ENCODE measurements at regions not wholly inside any gene's neighbourhood (a gene's known extent, or its start where the extent isn't known, plus 50 kb on each side); places are given as distances from the start of the nearest gene placed in this dataset.
"Not testable (repeated sequence)": the region's sequence is repeated elsewhere in the genome, so short reads cannot be mapped to it uniquely, and the experiment has no call there.

DNA sequence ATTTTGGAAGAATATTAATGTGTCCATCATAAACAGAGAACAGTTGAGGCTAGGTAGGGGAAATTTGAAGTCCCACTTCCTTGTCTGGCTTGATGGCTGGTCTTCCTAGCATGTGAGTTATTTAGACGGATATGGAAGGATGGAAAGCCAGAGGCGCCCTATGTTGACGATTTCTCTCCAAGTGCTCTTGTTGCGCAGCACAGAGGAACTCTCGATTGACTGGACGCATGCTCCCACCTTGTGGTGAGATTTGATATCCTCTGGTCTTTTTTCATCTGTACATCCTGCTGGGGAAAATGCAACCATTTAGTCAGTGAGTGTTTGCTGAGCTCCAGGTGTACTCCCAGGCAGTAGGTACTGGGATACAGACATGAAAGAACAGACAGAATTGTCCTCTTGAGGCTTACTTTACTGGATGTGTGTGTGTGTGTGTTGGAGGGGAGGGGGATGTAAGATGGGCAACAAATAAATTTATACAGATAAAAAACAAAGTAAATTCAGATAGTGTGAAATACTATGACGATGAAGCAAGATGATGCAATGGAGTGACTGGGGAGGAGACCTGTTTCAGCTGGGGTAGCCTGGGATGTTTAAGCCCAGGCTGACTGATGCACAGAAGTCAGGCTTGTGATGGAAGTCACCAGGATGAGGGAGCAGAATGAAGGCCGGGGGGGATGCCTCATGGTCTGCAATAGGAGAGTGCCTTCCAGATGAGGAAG lies 137.2 kb downstream of the TRIM43 start:
- peak in 1 of 2 donors; percentile 36 for DNase-seq

DNA sequence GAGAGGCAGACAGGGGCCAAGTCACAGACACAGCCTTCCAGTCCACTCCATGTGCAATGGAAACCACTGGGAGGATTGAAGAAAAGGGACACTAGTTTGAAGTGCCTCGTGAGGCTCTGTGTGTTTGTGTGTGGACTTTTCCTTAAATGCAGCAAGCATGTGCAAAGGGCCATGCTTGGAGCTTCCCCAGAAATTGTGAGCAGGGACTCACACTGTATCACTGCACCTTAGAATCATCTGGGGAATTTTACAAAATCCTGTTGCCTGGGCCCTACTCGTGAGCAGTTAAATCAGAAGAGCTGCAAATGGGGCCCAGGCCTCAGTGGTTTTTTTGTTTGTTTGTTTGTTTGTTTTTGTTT lies 137.8 kb downstream of the TRIM43 start:
- no peak for DNase-seq

DNA sequence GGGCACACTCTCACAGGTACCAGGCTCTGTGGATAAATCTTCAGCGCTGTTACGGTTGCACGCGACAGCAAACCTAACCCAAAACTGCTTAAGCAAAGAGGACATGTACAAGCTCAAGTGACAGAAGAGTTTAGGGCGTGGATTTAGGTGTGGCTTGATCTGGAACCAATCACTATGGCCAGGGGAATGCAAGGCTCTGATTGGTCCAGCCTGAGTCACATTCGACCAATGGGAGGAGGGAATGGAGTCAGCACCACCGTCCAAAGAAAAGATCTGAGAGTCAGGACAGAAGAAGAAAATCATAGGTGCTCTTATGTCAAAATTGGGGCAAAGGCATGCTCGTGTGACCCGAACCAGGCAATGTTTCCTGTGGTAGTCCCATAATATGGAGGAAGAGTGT lies 139.0 kb downstream of the TRIM43 start:
- DNase-seq, result no peak

DNA sequence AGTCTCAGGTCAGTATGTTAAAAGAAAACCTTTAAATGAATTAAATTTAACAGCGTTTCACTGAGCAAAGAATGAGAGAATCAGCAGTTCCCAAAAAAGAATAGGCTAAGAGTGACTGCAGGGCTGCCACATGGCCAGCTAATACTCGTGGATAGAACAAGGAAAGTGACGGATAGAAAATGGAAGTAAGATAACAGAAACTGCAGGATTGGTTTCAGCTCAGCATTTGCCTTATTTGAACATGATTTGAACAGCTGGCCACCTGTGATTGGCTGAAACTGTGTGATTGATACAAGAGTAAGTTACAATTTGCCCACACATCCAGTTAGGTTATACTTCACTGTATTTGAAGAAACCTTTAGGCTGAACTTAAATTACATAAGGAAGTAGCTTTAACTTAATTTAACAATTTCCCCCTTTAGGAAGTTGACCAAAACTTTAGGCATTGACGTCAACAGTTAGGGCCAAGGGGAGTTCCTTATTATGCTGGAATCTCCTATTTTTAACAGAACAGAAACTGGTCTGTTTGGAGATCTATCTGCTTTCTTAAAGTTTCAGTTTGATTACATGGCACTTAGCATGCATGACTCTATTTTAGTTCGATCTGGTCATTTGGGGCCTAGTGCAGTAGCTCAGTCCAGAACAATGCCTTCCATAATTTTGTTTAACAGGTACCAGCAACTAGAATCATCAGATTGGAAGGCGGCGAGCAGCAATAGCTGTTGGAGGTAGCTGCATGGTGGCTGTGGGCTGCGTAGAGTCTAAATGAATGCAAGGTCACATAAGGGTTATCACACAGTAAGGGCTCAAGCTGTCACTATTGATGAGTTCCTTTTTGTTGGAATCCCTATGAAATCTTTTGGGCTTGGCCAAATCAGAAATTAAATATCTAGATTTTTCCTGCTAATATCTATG lies 143.4 kb downstream of the TRIM43 start:
- DNase-seq, result no peak

DNA sequence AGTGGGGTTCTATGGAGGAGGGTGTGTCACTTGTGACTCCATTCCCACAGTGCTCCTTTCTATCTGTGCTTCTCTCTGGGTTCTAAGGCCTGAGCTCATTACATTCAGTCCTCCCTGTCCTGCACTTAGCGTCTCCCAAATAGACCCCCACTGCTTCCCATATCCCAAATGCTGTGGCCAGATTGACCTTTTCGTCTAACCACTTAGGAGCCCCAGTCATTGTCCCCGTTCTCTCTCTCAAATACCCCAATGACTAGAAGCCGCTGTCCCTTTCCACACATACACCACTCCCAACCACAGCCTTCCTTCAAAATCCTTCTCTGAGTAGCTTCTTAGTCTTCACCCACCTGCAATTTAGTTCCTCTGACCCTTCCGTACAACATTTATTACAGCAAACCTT lies 146.5 kb downstream of the TRIM43 start:
- no peak for DNase-seq

DNA sequence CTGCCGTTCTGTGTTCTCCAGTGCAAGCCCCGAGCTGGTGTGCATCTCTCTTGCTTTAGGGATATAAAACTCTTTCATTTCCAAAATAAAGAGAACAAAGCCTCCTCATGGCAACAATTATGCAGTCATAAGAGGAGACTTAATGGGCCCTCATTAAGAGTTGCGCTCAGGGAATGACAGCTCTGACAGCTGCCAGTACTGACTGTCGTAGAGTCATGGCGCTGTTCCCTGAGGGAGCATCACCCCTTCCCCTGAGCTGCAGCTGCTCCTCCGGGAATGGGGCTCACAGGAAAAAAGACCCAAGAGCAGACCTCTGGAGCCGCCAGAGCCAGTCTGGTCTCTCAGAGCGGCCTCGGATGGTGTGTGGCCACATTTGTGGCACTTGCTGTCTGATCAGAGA lies 160.3 kb downstream of the TRIM43 start:
- not testable (repeated sequence) for DNase-seq

DNA sequence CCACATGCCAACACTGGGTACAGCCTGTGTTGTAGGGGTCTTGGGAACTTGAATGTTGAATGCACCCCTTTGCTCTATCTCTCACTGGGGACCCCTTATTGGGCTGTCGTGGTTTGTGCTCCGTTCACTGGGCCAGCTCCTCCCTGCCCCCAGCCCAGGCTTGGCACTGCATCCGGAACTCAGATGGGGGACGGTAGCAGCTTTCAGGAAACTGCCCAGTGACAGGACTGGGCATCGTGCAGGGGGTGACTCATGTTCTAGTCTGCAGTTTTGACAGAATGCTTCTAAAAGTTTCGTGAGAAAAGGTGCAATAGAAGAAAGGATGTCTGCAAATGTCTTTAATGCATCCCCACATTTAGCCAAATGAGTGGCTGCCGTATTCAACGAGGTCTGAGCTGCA lies 162.0 kb downstream of the TRIM43 start:
- DNase-seq, result not testable (repeated sequence)

DNA sequence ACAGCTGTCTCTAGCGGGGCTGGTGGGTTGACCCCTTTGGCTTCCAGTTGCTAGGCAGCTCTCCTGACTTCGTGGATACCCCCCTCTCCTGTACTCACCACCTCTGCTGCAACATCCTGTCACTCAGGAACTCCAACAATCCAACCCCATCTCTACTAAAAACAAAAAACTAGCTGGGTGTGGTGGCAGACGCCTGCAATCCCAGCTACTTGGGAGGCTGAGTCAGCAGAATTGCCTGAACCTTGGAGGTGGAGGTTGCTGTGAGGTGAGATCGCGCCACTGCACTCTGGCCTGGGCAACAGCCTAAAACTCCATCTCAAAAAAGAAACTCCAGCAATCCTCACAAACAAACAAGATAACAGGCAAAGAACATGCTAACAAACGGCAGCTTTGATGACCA lies 162.4 kb downstream of the TRIM43 start:
- not testable (repeated sequence) for DNase-seq

DNA sequence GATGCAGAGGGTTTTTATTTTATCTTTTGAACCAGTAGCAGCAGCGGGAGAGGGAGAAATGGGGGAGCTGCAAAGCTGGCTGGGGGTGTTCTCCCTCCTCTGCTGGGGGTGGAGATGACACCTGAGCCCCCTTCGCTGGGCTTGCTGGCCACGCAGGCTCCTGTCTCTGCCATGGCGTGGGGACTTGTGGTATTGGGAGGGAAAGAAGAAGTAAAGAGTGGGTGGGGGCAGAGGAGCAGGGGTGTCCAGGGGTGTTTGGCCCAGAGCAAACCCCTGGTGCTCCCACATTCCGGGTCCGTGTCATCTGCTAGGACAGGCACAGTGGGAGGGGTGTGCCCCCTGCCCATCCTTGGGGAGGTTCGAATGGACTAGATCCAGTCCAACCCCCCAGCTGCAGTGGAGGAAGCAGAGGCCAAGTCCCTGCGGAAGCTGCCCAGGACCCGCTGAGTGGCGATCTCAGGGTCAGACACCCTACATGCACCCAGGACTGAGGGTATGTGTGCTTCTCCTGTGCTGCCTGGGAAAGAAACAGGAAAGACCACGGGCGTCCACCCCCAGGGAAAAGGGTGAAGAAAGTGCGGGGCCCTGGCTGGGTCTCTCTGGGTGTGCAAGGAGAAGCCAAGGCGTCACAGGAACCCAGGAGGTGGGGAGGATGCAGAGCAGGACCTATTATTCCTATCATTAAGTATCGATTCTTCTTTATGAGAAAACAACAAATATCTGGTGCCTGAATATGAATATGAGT lies 163.2 kb downstream of the TRIM43 start:
- DNase-seq, result not testable (repeated sequence)

DNA sequence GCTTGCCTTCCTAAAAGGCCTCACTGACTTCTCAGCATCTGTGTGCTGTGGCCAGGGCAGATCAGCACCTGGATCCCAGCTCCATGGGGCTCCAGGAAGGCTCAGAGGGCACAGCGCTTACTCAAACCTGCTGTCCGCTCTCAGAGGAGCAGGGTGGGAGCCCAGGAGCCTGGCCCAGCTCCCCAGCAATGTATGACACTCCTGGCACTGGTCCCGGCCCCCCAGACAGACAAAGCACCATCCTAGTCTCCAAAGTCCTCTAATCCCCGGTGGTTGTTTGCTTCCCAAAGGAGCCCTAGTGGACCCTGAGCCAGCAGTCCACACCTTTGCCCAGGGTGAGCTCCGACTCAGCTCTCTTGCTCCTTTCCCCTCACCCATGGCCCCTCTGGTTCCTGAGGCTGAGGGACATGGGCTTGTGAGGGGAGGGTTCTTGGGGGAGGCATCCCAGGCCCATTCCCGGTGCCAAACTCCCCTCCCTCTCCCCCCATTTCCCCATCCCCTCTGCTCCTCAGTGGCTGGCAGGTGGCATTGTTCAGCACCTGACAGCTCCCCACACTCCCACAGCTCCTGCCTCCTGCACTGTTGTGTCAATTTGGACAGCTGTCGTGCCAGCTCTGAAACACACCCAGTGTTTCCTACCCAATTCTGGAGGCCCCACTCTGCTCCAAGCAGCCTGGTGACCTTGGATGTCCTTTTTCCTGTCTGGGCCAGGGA lies 164.3 kb downstream of the TRIM43 start:
- not testable (repeated sequence) for DNase-seq

DNA sequence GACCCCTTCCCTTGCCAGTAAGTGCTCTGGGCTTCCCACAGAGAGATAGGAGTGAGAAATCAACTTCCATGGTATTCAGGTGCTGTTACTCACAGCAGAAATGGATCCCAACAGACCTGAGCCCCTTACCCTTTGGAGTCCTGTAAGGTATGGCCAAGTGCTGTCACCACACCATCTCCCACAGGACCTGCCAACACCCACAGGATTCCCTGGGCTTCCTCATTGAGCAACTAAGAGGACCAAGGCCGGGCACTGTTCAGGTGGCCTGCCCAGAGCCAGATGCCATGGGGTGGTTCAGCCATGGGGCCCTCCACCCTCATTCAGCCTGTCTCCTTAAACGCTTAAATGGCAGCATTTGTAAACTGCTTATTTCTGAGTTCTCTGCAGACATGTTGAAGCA lies 166.2 kb downstream of the TRIM43 start:
- DNase-seq, result no peak

DNA sequence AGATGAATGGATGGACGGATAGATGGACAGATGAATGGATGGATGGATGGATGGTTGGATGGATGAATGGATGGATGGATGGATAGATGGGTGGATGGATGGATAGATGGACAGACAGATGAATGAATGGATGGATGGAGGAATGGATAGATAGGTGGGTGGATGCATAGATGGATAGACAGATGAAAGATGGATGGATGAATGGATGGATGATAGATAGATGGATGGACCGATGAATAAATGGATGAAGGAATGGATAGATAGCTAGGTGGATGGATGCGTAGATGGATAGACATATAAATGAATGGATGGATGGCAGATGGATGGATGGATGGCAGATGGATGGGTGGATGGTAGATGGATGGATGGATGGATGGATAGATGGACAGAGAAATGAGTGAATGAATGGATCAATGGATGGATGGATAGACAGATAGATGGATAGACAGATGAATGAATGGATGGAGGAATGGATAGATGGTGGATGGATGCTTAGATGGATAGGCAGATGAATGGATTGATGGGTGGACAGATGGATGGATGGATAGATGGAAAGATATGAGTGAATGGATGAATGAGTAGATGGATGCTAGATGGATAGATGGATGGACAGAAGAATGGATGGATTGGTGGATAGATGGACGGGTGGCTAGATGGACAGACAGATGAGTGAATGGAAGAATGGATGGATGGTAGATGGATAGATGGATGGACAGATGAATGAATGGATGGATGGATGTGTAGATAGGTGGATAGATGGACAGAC lies 167.9 kb downstream of the TRIM43 start:
- DNase-seq, result no peak

DNA sequence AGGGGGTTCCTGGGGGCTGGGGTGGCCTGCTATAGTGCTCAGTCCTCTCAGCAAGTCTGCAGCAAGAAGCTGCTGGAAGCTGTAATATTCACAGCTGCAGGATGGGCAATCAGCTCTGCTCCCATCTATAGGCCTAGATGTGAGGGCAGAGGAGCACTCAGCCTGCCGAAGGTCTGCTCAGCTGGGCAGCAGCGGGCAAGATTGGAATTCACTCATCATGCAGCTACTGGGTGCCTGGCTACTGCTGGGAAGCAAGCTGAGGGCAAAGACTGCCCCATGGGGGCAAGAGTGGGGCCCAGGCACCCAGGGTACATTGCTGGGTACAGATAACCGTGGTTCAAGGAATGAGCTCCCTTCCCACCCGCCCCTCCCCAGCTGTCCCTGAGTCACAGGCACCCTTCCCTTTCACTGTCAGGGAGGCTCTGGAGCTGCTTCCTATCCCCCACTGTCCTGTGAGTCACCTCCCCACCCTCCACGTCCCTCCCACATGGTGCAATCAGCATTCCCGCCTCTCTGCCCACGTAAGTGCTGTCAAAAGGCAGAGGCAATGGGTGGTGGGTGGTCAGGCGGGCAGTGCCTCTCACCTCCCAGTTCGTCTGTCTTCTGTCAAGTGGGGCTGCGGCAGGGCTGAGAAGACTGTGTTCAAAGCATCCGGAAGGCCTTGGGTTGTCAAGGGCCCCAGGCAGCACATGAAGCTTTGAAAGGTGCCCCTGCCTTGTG lies 169.2 kb downstream of the TRIM43 start:
- no peak for DNase-seq

DNA sequence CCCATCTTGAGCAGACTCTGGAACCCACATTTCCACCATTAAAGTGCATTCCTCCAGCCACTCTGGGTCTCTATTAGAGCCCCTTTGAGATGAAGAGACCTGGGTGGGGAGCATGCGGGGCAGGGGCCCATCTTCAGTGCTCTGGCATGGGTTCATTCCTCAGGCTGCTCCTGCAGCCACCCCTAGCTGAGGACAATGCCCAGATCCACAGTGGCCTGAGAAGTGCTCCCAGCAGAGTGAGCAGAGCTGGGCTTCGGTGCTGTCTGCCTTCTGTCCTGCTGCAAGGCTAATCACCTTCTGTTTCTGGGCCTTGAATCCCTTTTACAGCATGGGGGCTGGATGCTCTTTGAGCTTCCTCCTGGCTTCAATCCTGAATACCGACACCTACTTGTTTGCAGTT lies 169.8 kb downstream of the TRIM43 start:
- no peak for DNase-seq

DNA sequence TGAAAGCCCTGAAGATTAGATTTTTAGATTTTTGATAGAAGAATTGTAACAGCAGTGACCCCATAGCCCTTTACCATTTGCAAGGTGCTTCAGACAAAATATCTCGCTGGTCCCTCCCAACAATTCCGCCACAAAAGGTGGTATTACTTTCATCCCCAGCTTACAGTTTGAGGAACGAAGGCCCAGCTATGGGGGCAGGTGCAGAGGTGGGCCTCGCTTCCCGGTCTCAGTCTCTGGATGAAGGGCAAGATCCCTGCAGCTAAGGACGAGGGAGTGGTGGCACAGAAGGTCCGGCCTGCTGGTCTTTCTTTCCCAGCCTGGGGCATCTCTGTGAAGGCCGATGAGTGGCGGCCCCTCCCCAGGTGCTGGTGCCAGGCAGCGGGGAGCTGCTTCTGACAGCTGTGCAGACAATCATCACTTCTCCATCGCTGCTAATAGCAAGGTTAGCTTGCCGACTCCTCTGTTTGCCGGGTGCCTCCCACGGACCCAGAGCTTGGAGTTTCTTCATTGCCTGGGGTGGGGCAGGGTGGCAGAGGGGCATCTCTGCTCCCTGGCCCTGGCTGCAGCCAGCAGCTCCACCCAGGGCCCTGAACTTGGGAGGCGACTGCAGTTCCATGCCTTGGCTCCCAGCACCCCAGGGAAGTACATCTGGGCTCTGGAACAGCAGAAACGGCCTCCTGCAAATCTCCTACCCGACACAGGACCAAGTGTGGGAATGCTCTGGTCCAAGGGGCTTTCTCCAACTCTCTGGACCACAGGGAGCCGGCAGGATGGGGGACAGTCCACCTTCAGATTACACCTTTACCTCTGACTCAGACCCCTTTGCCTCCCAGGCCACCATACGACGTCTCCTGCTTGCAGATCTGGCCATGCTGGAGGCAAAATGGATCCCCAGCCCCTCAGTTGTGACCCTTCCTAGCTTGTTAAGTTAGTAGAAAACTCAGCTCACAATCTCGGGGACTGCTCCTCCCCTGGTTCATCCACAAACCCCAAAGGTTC lies 170.5 kb downstream of the TRIM43 start:
- DNase-seq, result not testable (repeated sequence)

DNA sequence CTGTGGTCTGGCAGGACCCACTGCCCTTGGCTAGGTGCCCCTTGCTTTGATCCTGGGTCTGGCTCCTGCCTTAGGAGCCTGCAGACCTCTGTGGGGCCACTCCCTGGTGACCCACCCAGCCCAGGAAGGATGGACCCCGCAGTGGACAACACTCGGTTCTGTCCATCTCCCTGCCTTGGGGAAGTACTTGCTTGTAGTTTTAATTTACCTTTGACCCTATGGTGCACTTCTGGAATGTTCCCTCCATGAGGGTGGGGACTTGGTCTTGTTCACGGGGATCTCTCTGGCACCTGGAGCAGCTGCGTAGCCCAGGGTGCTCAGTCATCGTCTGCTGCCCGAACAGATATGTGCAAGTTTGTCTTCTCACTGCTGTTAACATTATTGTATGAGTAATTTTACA lies 171.3 kb downstream of the TRIM43 start:
- DNase-seq, result not testable (repeated sequence)

DNA sequence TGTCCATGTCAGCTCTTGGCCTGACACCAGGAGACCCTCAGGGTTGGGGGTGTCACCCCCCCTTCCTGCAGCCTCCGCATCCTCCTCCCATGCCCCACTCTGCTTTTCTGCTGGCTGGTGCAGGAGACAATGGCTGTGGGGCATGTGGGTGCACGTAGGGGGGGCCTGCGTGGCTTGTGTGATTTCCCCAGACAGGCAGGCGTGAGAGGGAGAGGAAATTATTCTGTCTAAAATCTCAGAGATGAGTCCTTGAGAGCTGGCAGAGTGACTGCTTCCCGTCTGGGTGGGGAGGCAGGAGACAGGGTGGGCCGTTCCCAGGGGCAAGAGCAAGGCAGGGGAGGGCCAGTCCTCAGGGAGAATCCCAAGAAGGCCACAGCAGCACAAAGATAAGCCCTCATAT lies 173.2 kb downstream of the TRIM43 start:
- not testable (repeated sequence) for DNase-seq

DNA sequence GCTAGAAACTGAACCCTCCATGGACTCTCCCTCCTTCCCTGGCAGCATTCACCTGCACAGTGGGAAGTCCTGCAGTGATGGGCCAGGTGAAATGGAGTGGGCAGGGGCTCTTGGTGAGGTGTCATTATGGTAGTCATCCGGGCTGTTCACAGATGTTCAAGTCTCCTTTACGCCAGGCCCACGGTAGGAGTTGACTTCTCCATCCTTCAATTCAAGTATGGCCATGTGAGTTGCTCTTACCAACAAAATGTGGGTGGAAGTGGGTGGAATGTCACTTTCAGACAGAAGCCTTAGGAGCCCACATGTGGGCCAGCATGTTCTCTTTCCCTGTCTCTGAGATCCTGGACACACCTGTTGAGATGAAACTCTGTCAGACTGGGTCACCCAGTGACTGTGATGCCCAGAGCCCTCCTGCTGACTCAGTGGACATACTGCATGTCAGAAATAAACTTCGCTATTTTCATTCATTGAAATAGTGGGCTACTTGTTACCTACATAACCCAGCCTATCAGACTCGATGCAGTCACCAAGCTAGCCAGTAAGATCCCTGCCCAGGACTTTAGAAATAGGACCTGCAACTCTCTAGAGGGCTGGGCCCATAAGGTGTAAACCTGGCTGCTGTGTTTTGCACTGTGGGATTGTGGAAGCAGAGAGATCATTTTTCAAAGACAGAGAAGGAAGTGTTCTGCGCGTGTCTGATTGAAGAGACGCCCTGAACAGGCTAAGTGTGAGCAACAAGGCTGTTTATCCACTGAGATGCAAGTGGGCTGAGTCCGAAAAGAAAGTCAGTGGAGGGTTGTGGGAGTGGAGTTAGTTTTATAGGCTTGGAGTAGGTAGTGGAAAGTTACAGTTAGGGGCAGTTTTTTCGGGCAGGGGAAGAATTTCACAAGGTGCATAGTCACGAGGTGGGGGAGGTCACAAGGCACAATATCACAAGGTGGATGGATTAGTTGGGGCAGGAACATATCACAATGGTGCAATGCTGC lies 174.4 kb downstream of the TRIM43 start:
- DNase-seq, result not testable (repeated sequence)

DNA sequence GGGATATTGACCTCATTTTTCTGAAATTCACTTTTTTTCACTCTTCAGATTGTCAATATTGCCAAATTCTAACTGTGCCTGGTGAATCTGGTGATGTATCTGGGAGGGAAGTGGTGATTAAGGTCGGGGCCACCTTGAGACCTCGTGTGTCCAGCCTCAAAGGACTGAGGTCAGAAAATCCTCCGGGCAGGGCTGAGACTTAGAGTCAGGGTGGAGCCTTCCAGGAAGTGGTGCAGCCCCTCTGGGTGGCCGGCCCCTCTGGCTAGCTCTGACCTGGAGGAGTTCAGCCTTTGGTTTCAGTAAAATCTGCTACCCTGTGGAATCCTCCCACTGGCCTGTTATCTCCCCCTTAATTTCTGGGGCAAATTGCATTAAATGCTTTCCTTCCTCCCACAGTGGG lies 175.7 kb downstream of the TRIM43 start:
- DNase-seq, result not testable (repeated sequence)

Data from bone marrow (tissue), 2 donors.